Right lobe of liver (tissue), 4 donors: ENCODE measurements at regions not wholly inside any gene's neighbourhood (a gene's known extent, or its start where the extent isn't known, plus 50 kb on each side); places are given as distances from the start of the nearest gene placed in this dataset.

ENCODE experiments used
- CTCF ChIP-seq, 4 donors: fragments of 200-600 bp in 3 of 4; fragments of 450-650 bp in 1 of 4; IDR thresholded peaks; one replicate each; pipeline versions ENCODE4 v1.5.1 to v1.8.0; 2016 to 2022; ENCODE audit warnings: antibody characterized with exemption in 4 of 4, mild to moderate bottlenecking in 2 of 4
- POLR2A ChIP-seq: fragments of 450-650 bp; IDR thresholded peaks from one replicate; pipeline ENCODE4 v1.6.1; 2017; ENCODE audit warnings: antibody characterized with exemption, mild to moderate bottlenecking
- donor health status: DM: no; HTN: no; CAD: no.
- donor health status: DM: no; HTN: no; CAD: no.
- donor health status: DM: no; HTN: yes; CAD: no.

- TF ChIP-seq CTCF (IDR thresholded peaks at IDR 0.05): no peak
- no peak for TF ChIP-seq POLR2A
Observed at GRCh38 chr4:126056116-126056650, 741.4 kb downstream of the FAT4 start.
